GM23338 (cell line): ENCODE measurements at regions not wholly inside any gene's neighbourhood (a gene's known extent, or its start where the extent isn't known, plus 50 kb on each side); places are given as distances from the start of the nearest gene placed in this dataset.
A peak's percentile ranks its signal among the peaks of the same experiment; 100 is the strongest.

ENCODE experiments used
- ATAC-seq: fragments of 200-7000 bp; cut with Tn5 transposase; 3 replicates; pipeline ENCODE4 v1.9.1; 2020
- DNase-seq: peaks from one replicate; pipeline ENCODE4 v3.0.0-alpha.2; 2015; ENCODE audit warnings: low spot score
- H2AFZ ChIP-seq: fragments of 200-600 bp; sonication (generic); 2 replicates; pipeline ENCODE4 v1.8.0; 2016; ENCODE audit warnings: antibody characterized with exemption, mild to moderate bottlenecking, moderate library complexity
- H3F3A ChIP-seq: fragments of 200-600 bp; sonication (generic); replicated peaks from 2 replicates; pipeline ENCODE4 v1.8.0; 2017; ENCODE audit warnings: antibody characterized with exemption, mixed run types, low read depth
- H3K27ac ChIP-seq: fragments of 200-600 bp; sonication (generic); 2 replicates; pipeline ENCODE4 v1.6.1; 2016; ENCODE audit warnings: low read depth
- H3K27me3 ChIP-seq: fragments of 200-600 bp; sonication (generic); 2 replicates; pipeline ENCODE4 v1.8.0; 2016; ENCODE audit warnings: mild to moderate bottlenecking, mixed run types, moderate library complexity; ENCODE audit not compliant: insufficient read depth
- H3K36me3 ChIP-seq: fragments of 200-600 bp; sonication (generic); 2 replicates; pipeline ENCODE4 v1.8.0; 2016; ENCODE audit warnings: mild to moderate bottlenecking; ENCODE audit not compliant: insufficient read depth
- H3K4me1 ChIP-seq: fragments of 200-600 bp; sonication (generic); 2 replicates; pipeline ENCODE4 v1.8.0; 2016; ENCODE audit warnings: mild to moderate bottlenecking, moderate library complexity; ENCODE audit not compliant: insufficient read depth
- H3K4me2 ChIP-seq: fragments of 200-600 bp; sonication (generic); 2 replicates; pipeline ENCODE4 v1.7.1; 2017; ENCODE audit warnings: mixed run types
- H3K4me3 ChIP-seq: fragments of 200-600 bp; sonication (generic); 2 replicates; pipeline ENCODE4 v1.6.1; 2016; ENCODE audit warnings: mixed run types
- H3K79me2 ChIP-seq: fragments of 200-600 bp; sonication (generic); replicated peaks from 2 replicates; pipeline ENCODE4 v1.8.0; 2017; ENCODE audit warnings: mild to moderate bottlenecking; ENCODE audit not compliant: insufficient read depth
- H3K9me2 ChIP-seq: fragments of 200-600 bp; sonication (generic); 2 replicates; pipeline ENCODE4 v1.8.0; 2017; ENCODE audit not compliant: insufficient read depth
- H4K20me1 ChIP-seq: fragments of 200-600 bp; sonication (generic); replicated peaks from 2 replicates; pipeline ENCODE4 v1.8.0; 2017; ENCODE audit warnings: mild to moderate bottlenecking; ENCODE audit not compliant: insufficient read depth
- H3K27ac Mint-ChIP-seq: 2 replicates; pipeline ENCODE4 v1.8.0; 2020; ENCODE audit warnings: inconsistent platforms, mild to moderate bottlenecking, moderate library complexity, mixed read lengths
- H3K27me3 Mint-ChIP-seq: 3 replicates; pipeline ENCODE4 v1.8.0; 2022; ENCODE audit warnings: low read depth, mild to moderate bottlenecking, moderate library complexity, mixed read lengths, inconsistent platforms; ENCODE audit not compliant: insufficient read depth, poor library complexity
- H3K36me3 Mint-ChIP-seq: 3 replicates; pipeline ENCODE4 v1.8.0; 2021; ENCODE audit warnings: low read depth, mild to moderate bottlenecking, inconsistent platforms, moderate library complexity, mixed read lengths
- H3K4me1 Mint-ChIP-seq: 3 replicates; pipeline ENCODE4 v1.8.0; 2020; ENCODE audit warnings: mild to moderate bottlenecking, inconsistent platforms, mixed read lengths
- H3K4me3 Mint-ChIP-seq: 3 replicates; pipeline ENCODE4 v1.8.0; 2021; ENCODE audit warnings: moderate library complexity, mild to moderate bottlenecking, inconsistent platforms, mixed read lengths
- H3K9me3 Mint-ChIP-seq: 3 replicates; pipeline ENCODE4 v1.8.0; 2020; ENCODE audit warnings: moderate library complexity, mild to moderate bottlenecking, inconsistent platforms, mixed read lengths
- CREB1 ChIP-seq: fragments of 250-450 bp; sonication (Bioruptor Pico); IDR thresholded peaks from 2 replicates; pipeline ENCODE4 v1.5.0; 2020; ENCODE audit warnings: low read depth, mild to moderate bottlenecking, moderate library complexity
- ETS1 ChIP-seq: IDR thresholded peaks from 2 replicates; pipeline ENCODE4 v1.6.1; 2016; ENCODE audit warnings: antibody characterized with exemption
- EZH2 ChIP-seq: fragments of 200-600 bp; sonication (generic); IDR thresholded peaks from one replicate; pipeline ENCODE4 v1.8.0; 2017; ENCODE audit warnings: antibody characterized with exemption, mild to moderate bottlenecking, low read depth; ENCODE audit not compliant: unreplicated experiment
- EZH2phosphoT487 ChIP-seq: fragments of 200-600 bp; sonication (generic); IDR thresholded peaks from one replicate; pipeline ENCODE4 v1.8.1; 2018; ENCODE audit warnings: antibody characterized with exemption; ENCODE audit not compliant: unreplicated experiment
- JUNB ChIP-seq: IDR thresholded peaks from one replicate; pipeline ENCODE4 v1.6.1; 2016; ENCODE audit warnings: antibody characterized with exemption; ENCODE audit not compliant: unreplicated experiment
- NANOG ChIP-seq: IDR thresholded peaks from 2 replicates; pipeline ENCODE4 v1.6.1; 2016; ENCODE audit warnings: antibody characterized with exemption, borderline replicate concordance
- POLR2AphosphoS5 ChIP-seq: IDR thresholded peaks from 2 replicates; pipeline ENCODE4 v1.6.1; 2016; ENCODE audit warnings: antibody characterized with exemption, low read depth
- STAT1 ChIP-seq: IDR thresholded peaks from one replicate; pipeline ENCODE4 v1.6.1; 2016; ENCODE audit warnings: antibody characterized with exemption; ENCODE audit not compliant: unreplicated experiment
- ZNF331 ChIP-seq: fragments of 250-450 bp; sonication (Bioruptor Pico); IDR thresholded peaks from 2 replicates; pipeline ENCODE4 v1.5.0; 2020; ENCODE audit warnings: low read depth, mild to moderate bottlenecking, moderate library complexity
- TF ChIP-seq, protein P1 (sequence below): IDR thresholded peaks from one replicate; pipeline ENCODE4 v1.6.1; 2018; ENCODE audit warnings: antibody characterized with exemption; ENCODE audit not compliant: unreplicated experiment

GRCh38 chr3:64457811-64458210, 230.0 kb downstream of the ADAMTS9 start (continued):
- TF ChIP-seq ETS1 (no peak), JUNB (no peak)
- TF ChIP-seq, protein P1, sequence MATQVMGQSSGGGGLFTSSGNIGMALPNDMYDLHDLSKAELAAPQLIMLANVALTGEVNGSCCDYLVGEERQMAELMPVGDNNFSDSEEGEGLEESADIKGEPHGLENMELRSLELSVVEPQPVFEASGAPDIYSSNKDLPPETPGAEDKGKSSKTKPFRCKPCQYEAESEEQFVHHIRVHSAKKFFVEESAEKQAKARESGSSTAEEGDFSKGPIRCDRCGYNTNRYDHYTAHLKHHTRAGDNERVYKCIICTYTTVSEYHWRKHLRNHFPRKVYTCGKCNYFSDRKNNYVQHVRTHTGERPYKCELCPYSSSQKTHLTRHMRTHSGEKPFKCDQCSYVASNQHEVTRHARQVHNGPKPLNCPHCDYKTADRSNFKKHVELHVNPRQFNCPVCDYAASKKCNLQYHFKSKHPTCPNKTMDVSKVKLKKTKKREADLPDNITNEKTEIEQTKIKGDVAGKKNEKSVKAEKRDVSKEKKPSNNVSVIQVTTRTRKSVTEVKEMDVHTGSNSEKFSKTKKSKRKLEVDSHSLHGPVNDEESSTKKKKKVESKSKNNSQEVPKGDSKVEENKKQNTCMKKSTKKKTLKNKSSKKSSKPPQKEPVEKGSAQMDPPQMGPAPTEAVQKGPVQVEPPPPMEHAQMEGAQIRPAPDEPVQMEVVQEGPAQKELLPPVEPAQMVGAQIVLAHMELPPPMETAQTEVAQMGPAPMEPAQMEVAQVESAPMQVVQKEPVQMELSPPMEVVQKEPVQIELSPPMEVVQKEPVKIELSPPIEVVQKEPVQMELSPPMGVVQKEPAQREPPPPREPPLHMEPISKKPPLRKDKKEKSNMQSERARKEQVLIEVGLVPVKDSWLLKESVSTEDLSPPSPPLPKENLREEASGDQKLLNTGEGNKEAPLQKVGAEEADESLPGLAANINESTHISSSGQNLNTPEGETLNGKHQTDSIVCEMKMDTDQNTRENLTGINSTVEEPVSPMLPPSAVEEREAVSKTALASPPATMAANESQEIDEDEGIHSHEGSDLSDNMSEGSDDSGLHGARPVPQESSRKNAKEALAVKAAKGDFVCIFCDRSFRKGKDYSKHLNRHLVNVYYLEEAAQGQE: no peak

DNA sequence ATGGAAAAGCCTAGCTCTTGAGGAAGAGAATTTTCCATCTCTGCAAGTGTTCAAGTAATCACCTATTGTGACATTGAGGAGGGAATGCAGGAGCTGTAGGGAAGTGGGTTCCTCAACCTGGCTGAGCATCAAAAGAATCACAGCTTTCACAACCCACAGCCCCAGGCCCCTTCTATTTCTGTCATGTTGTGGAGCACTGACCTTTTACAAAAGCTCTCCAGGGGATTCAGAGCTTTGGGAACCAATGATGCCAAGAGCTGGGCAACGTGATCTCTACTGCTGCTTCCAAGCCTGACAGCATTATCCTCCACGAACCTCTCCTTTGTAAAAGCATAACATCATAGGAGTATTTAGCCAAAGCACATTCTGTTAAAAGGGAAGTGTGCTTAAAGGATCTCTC, 231.1 kb downstream of the ADAMTS9 start:
- H3K36me3 Mint-ChIP-seq: no peaks in the 10 kb centered on the region
- no peaks in the 10 kb centered on the region for H3K9me2 ChIP-seq
- H3K4me3 Mint-ChIP-seq: no peak overlapping the region
- no peaks in the 10 kb centered on the region for H3K27me3 Mint-ChIP-seq
- no peak overlapping the region for H3K4me2 ChIP-seq
- H4K20me1 ChIP-seq: no peaks in the 10 kb centered on the region
- peaks cover 29% of the 10 kb centered on the region for H3K4me1 Mint-ChIP-seq
- H3K9me3 Mint-ChIP-seq: no peaks in the 10 kb centered on the region
- no peak overlapping the region for H3K27ac Mint-ChIP-seq
- peak overlapping the region; percentile 17; the same call in 1 of the 2 replicates for H2AFZ ChIP-seq
- ATAC-seq (peak; percentile 72), DNase-seq (no peak)
- no peaks in the 10 kb centered on the region for H3K36me3 ChIP-seq
- no peak overlapping the region for H3K27ac ChIP-seq
- H3K27me3 ChIP-seq: no peaks in the 10 kb centered on the region
- no peak overlapping the region for H3K4me3 ChIP-seq
- H3K4me1 ChIP-seq: peaks cover 7% of the 10 kb centered on the region; the same call in 1 of the 2 replicates
- H3K79me2 ChIP-seq: no peaks in the 10 kb centered on the region
- no peaks in the 10 kb centered on the region for H3F3A ChIP-seq
- TF ChIP-seq POLR2AphosphoS5 (no peak), EZH2phosphoT487 (no peak), STAT1 (no peak), ZNF331 (CRISPR knock-in tag) (no peak), EZH2 (no peak), ETS1 (no peak), NANOG (no peak), CREB1 (CRISPR knock-in tag) (no peak)
- TF ChIP-seq, protein P1: no peak
